Osteoblast (primary cell): ENCODE measurements at regions not wholly inside any gene's neighbourhood (a gene's known extent, or its start where the extent isn't known, plus 50 kb on each side); places are given as distances from the start of the nearest gene placed in this dataset.

Experiments
- DNase-seq: peaks from one replicate; pipeline ENCODE4 v3.0.0; 2011; ENCODE audit warnings: low spot score, mixed read lengths; ENCODE audit not compliant: insufficient read length; ENCODE audit errors: missing footprints
- H2AFZ ChIP-seq: 2 replicates; pipeline ENCODE4 v1.6.0; 2011; ENCODE audit warnings: mild to moderate bottlenecking, low read length
- H3K27ac ChIP-seq: 2 replicates; pipeline ENCODE4 v1.5.1; 2011; ENCODE audit warnings: mild to moderate bottlenecking, low read depth, low read length, moderate library complexity
- H3K27me3 ChIP-seq: 2 replicates; pipeline ENCODE4 v1.6.0; 2012; ENCODE audit warnings: mild to moderate bottlenecking, control low read depth, inconsistent platforms, low read length, moderate library complexity; ENCODE audit not compliant: insufficient read depth
- H3K36me3 ChIP-seq: 2 replicates; pipeline ENCODE4 v1.5.1; 2011; ENCODE audit warnings: mild to moderate bottlenecking, low read length, control low read depth, moderate library complexity; ENCODE audit not compliant: insufficient read depth
- H3K4me1 ChIP-seq: 2 replicates; pipeline ENCODE4 v1.5.1; 2011; ENCODE audit warnings: mild to moderate bottlenecking, low read length, control low read depth, moderate library complexity; ENCODE audit not compliant: insufficient read depth
- H3K4me2 ChIP-seq: 2 replicates; pipeline ENCODE4 v1.6.0; 2011; ENCODE audit warnings: mild to moderate bottlenecking, low read length; ENCODE audit not compliant: insufficient read depth
- H3K4me3 ChIP-seq: fragments of 200-600 bp; sonication (generic); 3 replicates; pipeline ENCODE4 v1.5.1; 2012; ENCODE audit warnings: mild to moderate bottlenecking, low read length, inconsistent platforms; ENCODE audit not compliant: insufficient read depth
- H3K79me2 ChIP-seq: 2 replicates; pipeline ENCODE4 v1.6.0; 2012; ENCODE audit warnings: mild to moderate bottlenecking, low read length, control low read depth, inconsistent platforms; ENCODE audit not compliant: insufficient read depth
- H3K9me3 ChIP-seq: 2 replicates; pipeline ENCODE4 v1.5.1; 2011; ENCODE audit warnings: low read depth, low read length, control low read depth
- H4K20me1 ChIP-seq: 2 replicates; pipeline ENCODE4 v1.6.0; 2012; ENCODE audit warnings: mild to moderate bottlenecking, low read length, control low read depth; ENCODE audit not compliant: insufficient read depth
- CTCF ChIP-seq: IDR thresholded peaks from 2 replicates; pipeline ENCODE4 v1.5.1; 2011; ENCODE audit warnings: mild to moderate bottlenecking, low read depth, low read length, moderate library complexity; ENCODE audit errors: extremely low read depth

- Histone ChIP-seq H3K4me1 (no peaks in the 10 kb centered on the region), H3K36me3 (no peaks in the 10 kb centered on the region), H3K9me3 (no peaks in the 10 kb centered on the region), H3K27me3 (no peaks in the 10 kb centered on the region), H3K79me2 (no peaks in the 10 kb centered on the region), H4K20me1 (no peaks in the 10 kb centered on the region), H3K4me2 (no peak overlapping the region), H3K4me3 (no peak overlapping the region), H2AFZ (no peak overlapping the region), H3K27ac (no peak overlapping the region)
- no peak for TF ChIP-seq CTCF
- DNase-seq: no peak
Observed at GRCh38 chr4:145324161-145324560, 143.8 kb upstream of the OTUD4 start.

GRCh38 chr4:145320294-145320693 is 139.9 kb upstream of the OTUD4 start:
- no peaks in the 10 kb centered on the region for H3K27me3 ChIP-seq
- no peak overlapping the region for H3K27ac ChIP-seq
- H2AFZ ChIP-seq: peak overlapping the region; percentile 7
- H3K4me1 ChIP-seq: no peaks in the 10 kb centered on the region
- no peaks in the 10 kb centered on the region for H3K36me3 ChIP-seq
- no peaks in the 10 kb centered on the region for H4K20me1 ChIP-seq
- no peak for TF ChIP-seq CTCF
- no peak for DNase-seq
- no peaks in the 10 kb centered on the region for H3K9me3 ChIP-seq
- no peaks in the 10 kb centered on the region for H3K79me2 ChIP-seq
- no peak overlapping the region for H3K4me2 ChIP-seq
- no peak overlapping the region for H3K4me3 ChIP-seq

GRCh38 chr4:145319751-145320150 is 139.4 kb upstream of the OTUD4 start:
- H3K4me1 ChIP-seq: no peaks in the 10 kb centered on the region
- no peak overlapping the region for H2AFZ ChIP-seq
- H3K79me2 ChIP-seq: no peaks in the 10 kb centered on the region
- H3K4me3 ChIP-seq: no peak overlapping the region
- H3K9me3 ChIP-seq: no peaks in the 10 kb centered on the region
- TF ChIP-seq CTCF: no peak
- no peaks in the 10 kb centered on the region for H4K20me1 ChIP-seq
- DNase-seq: no peak
- H3K4me2 ChIP-seq: no peak overlapping the region
- no peak overlapping the region for H3K27ac ChIP-seq
- no peaks in the 10 kb centered on the region for H3K36me3 ChIP-seq
- no peaks in the 10 kb centered on the region for H3K27me3 ChIP-seq

- H3K79me2 ChIP-seq: no peaks in the 10 kb centered on the region
Observed at GRCh38 chr4:145316897-145317574, 136.6 kb upstream of the OTUD4 start.

More at GRCh38 chr4:145316897-145317574, 136.6 kb upstream of the OTUD4 start:
- H3K9me3 ChIP-seq: no peaks in the 10 kb centered on the region
- H3K36me3 ChIP-seq: no peaks in the 10 kb centered on the region
- H3K4me3 ChIP-seq: no peak overlapping the region
- H2AFZ ChIP-seq: no peak overlapping the region
- no peaks in the 10 kb centered on the region for H3K27me3 ChIP-seq
- no peaks in the 10 kb centered on the region for H4K20me1 ChIP-seq
- no peak overlapping the region for H3K27ac ChIP-seq
- H3K4me1 ChIP-seq: no peaks in the 10 kb centered on the region
- TF ChIP-seq CTCF: no peak
- no peak overlapping the region for H3K4me2 ChIP-seq
- DNase-seq: no peak
